NOMO-1 (cell line): ENCODE measurements at regions not wholly inside any gene's neighbourhood (a gene's known extent, or its start where the extent isn't known, plus 50 kb on each side); places are given as distances from the start of the nearest gene placed in this dataset.
A peak's percentile ranks its signal among the peaks of the same experiment; 100 is the strongest.
"Not testable (repeated sequence)": the region's sequence is repeated elsewhere in the genome, so short reads cannot be mapped to it uniquely, and the experiment has no call there.

Experiments used
- DNase-seq, 2 experiments: peaks; one replicate each; lab custom pipeline; 2025; ENCODE audit not compliant: unreplicated experiment in 2 of 2; lab: John Stamatoyannopoulos, UW

GRCh38 chr9:39463696-39464095 lies 108.2 kb downstream of the SPATA31A1 start:
- DNase-seq = not testable (repeated sequence)

- DNase-seq = peak; percentile 34 to 51
Measured at GRCh38 chr9:39464122-39464777, 108.8 kb downstream of the SPATA31A1 start.

DNA sequence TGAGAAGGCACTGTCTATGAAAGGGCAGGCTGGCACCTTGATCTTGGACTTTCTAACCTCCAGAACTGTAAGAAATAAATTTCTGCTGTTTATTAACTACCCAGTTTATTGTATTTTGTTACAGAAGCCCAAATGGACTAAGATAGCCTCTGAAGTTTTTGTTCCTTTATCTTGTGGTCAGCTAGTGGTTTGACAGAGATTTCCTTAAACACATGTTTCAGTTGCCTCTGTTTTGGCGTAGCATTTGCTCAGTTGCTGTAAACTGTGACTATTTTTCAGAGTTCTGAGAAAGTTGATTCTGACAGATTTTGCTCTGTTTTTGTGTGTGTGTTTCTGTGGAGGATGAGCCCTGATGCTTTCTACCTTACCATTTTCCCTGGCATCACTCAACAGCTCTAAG lies 119.0 kb downstream of the SPATA31A1 start:
- not testable (repeated sequence) for DNase-seq

GRCh38 chr9:39483073-39483472 lies 127.6 kb downstream of the SPATA31A1 start:
- DNase-seq = not testable (repeated sequence)

DNA sequence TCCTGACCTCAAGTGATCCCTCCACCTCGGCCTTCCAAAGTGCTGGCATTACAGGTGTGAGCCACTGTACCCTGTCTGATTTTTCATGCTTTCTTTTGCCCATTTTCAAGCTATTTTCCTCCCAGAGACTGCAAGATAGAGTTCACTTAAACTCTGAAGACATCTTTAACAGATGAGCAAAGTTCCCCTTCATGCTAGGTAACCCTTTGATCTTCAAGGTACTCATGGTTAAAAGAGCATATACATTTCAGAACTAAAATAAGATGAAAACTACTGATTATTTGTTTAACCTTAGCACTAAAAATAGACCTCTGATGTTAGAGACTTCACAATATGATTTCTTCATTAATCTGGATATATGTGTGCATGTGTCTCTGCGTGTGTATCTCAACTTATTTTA lies 128.4 kb downstream of the SPATA31A1 start:
- not testable (repeated sequence) for DNase-seq

DNA sequence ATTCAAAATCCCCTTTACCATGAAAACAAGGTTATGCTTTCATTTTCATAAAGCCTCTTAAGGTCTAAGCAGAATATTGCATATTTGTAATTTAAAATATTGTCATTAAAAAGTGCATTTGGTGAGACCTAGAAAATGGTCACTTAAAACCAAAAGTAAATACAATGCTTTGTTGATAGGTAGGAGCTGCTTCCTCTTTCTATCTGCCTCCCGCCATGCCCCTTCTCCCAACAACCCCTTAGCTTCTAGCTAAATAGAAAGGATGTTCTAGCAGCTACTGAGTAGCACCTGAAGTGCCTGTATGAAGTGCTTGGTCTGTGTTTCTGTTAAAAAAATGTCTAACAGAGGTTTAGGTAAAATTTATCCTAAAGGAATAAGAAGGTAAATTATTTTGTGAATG lies 128.8 kb downstream of the SPATA31A1 start:
- not testable (repeated sequence) for DNase-seq

GRCh38 chr9:39487477-39487876 lies 132.0 kb downstream of the SPATA31A1 start:
- not testable (repeated sequence) for DNase-seq

DNA sequence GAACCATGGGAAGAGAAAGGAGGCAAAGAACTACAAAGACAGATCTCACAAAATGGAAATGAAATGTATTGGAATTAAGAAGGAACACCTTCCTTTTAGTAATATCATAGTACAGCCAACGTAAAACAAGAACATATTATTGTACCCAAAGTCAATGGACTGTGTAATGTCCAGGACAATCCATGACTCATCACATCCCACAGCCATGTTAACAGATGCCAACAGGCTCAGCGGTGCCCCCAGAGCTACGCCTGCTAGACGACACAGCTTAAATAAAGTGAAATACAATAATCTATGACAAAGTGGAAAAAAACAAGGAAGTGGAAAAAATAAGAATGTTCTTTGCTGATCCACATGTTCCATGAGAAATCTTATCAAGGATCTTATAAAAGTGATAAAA lies 140.8 kb downstream of the SPATA31A1 start:
- DNase-seq = not testable (repeated sequence)

DNA sequence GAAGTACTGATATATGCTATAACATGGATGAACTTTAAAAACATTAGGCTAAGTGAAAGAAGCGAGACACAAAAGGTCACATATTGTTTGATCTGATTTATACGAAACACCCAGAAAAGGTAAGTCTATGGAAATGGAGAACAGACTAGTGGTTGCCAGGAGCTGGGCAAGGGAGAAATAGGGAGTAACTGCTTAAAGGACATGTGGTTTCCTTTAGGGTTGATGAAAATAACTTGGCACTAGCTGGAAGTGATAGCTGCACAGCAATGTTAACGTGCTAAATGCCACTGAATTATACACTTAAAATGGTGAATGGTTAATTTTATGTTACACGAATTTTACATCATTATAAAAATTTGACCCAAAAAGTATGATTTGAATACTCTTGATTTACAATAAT lies 147.7 kb downstream of the SPATA31A1 start:
- not testable (repeated sequence) for DNase-seq

- DNase-seq = not testable (repeated sequence)
Measured at GRCh38 chr9:39527387-39528029, 172.0 kb downstream of the SPATA31A1 start.

- not testable (repeated sequence) for DNase-seq
Measured at GRCh38 chr9:39532597-39532996, 177.1 kb downstream of the SPATA31A1 start.

- not testable (repeated sequence) for DNase-seq
Measured at GRCh38 chr9:39533001-39533762, 177.7 kb downstream of the SPATA31A1 start.

DNA sequence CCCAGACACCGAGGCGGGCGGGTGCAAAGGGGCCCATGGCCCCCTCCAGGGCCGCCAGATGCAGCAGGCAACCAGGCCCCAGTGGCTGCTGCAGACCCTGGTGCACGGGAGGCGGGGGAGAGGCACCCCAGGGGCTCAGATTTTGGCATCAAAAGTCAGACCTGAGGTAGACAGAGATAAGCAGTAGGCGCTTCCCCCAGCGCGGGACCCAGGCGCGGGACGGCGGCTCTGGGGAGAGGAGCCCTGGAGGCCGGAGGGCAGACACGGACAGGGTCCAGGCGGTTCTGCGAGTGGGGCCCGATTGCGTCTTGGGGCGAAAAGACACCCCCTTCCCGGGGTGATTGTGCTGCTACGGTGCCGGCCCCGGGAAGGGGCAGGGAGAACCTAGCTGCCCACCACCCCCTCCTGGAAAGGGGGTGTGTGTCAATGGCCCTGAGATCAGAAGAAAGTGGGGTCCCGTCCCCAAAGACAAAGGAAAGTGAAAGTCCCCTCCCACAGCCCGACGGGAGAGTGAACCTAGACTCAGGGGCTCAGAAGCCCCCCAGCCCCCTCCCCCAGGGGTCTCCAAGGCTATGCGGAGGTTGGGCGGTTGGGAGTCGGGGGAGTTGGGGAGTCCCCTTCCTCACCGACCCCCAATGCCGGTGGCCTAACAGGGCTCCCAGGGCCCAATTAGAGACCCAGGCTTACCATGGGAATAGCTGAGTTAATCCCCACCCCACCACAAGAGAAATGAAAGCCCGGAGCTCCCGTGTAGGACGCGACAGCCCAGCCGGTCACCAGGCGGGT lies 178.5 kb downstream of the SPATA31A1 start:
- DNase-seq = not testable (repeated sequence)

DNA sequence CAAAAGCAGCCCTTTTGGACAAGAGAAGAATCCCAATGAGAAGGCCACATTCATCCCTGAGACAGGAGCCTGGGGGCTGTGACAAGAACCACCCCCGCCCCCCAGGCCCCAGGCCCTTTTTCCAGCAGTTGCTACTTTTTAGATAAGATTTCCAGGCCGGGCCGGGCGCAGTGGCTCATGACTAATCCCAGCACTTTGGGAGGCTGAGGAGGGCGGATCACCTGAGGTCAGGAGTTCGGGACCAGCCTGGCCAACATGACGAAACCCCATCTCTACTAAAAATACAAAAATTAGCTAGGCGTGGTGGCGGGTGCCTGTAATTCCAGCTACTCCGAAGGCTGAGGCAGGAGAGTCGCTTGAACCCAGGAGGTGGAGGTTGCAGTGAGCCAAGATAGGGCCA lies 179.4 kb downstream of the SPATA31A1 start:
- not testable (repeated sequence) for DNase-seq

GRCh38 chr9:39542157-39542556 lies 186.7 kb downstream of the SPATA31A1 start:
- DNase-seq = not testable (repeated sequence)

GRCh38 chr9:39545079-39545478 lies 189.6 kb downstream of the SPATA31A1 start:
- not testable (repeated sequence) for DNase-seq

DNA sequence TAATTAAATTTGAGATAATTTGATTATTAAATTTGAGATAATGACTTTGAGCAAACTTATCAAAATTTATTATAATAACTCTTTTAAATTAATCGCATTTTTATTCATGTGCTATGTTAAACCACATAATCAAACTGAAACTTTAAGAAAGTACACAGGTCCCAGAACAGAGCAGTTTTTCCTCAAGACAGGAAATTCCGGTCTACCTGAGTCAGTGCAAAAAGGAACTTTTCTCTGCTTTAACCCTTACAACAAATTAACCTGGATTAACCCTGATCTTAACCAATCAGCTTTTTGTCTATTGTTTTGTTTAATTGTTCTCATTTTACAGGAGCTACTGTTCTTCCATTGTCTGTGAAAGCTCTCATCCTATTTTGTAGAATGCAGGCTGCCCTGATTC lies 195.1 kb downstream of the SPATA31A1 start:
- not testable (repeated sequence) for DNase-seq

DNA sequence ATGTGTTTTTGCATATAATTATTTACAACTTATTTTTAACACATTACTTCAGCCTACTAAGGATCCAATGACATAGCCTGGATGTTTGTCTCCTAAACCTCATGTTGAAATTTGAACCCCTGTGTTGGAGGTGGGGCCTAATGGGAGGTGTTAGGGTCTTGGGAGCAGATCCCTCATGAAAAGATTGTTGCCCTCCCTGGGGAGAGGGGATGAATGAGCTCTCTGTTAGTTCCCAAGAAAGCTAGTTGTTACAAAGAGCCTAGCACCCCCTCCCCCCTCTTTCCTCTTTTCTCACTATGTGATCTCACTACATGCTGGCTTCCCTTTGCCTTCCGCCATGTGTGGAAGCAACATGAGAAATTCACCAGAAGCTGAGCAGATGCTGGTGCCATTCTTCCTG lies 196.1 kb downstream of the SPATA31A1 start:
- not testable (repeated sequence) for DNase-seq

DNA sequence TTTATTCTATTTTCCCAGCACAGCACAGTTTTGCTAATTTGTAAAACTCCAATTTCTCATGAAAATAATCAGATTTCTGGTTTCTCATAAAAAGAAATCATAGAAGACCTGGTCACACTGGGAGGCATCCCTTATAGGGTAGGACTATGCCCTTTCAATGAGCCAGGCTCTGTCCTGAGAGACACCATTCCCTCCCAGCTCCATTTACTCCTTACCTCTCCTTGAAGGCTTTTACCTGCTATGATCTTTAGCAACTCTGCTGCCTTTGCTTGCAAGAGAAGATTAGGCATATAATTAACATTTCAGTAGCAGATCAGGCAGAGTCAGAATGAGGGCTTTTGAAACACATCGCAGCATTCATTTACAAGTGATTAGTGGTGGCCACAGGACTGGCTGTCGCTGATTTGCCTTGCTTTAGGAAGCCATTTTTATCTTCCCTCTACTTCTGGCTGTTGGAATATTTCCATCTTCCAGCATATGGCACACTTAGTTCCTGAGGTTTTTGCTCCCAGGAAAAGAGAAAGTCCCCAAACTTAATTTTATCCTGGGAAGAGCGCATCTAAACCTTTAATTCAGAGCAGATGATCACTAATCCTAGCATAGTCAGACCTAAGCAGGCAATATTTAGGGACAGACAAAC lies 196.9 kb downstream of the SPATA31A1 start:
- DNase-seq = not testable (repeated sequence)

- not testable (repeated sequence) for DNase-seq
Measured at GRCh38 chr9:39554352-39554751, 198.9 kb downstream of the SPATA31A1 start.
